Stimulated activated CD4-positive, alpha-beta T cell treated with anti-CD3 and anti-CD28 coated beads, Interleukin-15, amount 100 ng/mL, for 24 hours (primary cell): ENCODE measurements at regions not wholly inside any gene's neighbourhood (a gene's known extent, or its start where the extent isn't known, plus 50 kb on each side); places are given as distances from the start of the nearest gene placed in this dataset.
"Not testable (repeated sequence)": the region's sequence is repeated elsewhere in the genome, so short reads cannot be mapped to it uniquely, and the experiment has no call there.

Experiments used
- DNase-seq: peaks from one replicate; pipeline ENCODE4 v3.0.0-alpha.2; 2020

GRCh38 chr20:43836790-43837189 is 77.9 kb upstream of the TOX2 start:
- no peak for DNase-seq

DNA sequence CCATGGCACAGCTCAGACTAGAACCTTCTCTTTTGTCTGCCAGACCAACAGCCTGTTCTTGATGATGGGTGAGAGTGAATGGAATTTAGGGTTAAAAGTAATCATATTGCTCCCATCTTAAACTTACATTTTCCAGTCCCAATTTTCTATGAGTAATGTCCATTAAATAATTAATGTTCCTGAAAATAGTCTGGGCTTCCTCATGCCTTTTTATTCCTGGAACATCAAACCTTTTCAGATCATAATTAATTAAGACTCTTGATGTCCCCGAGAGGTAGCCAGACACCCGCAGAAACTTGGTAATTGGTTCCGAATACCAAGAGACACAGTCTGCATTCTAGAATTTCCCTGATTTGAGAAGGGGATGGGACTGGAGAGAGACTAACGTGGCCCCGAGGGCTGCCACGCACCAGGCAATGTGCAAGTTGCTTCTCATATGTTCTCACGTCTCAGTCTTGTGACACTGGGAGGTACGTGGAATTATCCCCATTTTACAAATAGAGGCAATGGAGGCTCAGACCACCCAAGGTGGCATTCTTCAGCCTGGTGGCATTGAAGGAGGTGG is 78.6 kb upstream of the TOX2 start:
- DNase-seq = no peak

DNA sequence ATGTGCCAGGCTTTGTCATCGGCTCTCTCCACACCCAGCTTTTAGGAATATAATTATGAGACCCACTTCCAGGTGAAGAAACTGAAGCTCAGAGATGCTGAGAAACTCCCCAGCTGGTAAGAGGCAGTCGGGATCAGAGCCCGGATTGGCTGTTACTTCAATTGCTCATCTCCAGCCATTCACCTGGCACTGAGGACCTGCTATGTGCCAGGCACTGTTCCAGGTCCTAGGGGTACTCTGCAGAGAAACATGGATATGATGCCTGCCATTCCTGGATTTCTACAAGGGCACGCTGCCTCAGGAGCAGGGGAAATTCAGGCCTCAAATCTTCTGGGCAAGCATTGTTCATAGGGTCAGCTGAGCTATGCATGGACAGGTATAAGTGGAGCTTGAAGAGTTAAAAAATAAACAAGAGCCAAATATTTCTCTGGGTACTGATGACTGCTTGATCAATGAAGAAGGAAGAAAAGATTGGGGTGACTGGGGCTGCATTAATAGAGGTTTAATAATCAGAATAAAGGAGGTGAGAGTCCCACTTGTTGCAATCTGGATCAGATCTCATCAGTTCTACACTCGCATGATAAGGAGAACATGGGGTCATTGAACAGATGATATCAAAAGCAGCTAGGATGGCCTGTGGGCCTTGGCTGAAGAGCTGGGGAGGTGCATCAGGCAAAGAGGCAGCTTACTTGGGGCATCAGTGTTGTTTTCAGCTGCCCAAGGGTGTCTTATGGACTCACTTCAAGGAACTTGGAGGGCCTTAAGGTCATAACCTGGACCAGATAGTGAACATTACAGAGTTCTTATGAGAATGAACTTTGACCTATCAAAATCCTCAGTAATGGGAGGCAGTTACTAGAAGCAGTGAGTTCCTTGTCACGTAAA is 80.9 kb upstream of the TOX2 start:
- DNase-seq = no peak

DNA sequence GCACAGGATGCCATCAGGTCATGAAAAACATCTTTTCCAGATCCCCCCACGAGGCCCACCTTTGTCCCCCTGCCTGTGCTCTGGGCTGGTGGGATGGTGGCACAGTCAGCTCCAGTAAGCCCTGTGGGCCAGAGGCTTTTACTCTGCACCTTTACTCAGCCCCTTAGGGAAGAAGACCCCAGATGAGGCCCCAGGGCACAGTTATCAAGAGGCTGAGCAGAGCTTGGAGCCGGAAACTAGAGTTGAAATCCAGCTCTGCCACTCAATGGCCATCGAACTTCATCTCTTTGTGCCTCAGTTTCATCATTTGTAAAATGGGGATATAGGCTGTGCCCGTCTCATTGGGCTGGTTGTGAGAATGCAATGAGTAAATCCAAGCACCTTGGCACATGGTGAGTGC is 81.7 kb upstream of the TOX2 start:
- DNase-seq = no peak

- no peak for DNase-seq
Observed at GRCh38 chr20:43832096-43832816, 82.4 kb upstream of the TOX2 start.

DNA sequence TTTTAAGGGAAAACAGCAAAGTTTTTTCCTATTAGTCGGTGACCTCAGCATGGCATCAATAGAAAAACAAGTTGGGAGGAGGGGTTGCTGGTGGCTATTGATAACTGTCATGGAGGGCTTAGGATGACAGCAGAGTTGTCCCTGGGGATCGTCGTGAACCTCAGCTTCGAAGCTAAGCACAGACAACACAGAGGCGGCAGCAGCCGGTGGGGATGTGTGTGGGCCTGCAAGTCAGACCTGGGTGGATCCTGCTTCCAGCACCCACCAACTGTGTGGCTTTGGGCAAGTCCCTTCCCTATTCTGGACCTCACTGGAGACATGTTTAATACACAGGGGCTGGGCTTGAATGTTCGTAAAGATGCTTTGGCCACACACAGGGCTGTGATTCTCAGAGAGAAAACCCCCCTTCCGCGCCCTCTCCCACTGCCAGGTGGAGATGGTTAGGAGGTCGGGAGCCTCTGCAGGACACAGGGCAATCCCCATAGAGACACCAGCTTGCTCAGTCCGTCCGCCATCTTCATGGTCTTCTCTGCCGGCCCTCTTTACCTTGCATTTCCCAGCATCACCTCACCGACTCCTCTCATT is 83.1 kb upstream of the TOX2 start:
- DNase-seq = no peak

- DNase-seq = no peak
Observed at GRCh38 chr20:43830883-43831282, 83.8 kb upstream of the TOX2 start.

DNA sequence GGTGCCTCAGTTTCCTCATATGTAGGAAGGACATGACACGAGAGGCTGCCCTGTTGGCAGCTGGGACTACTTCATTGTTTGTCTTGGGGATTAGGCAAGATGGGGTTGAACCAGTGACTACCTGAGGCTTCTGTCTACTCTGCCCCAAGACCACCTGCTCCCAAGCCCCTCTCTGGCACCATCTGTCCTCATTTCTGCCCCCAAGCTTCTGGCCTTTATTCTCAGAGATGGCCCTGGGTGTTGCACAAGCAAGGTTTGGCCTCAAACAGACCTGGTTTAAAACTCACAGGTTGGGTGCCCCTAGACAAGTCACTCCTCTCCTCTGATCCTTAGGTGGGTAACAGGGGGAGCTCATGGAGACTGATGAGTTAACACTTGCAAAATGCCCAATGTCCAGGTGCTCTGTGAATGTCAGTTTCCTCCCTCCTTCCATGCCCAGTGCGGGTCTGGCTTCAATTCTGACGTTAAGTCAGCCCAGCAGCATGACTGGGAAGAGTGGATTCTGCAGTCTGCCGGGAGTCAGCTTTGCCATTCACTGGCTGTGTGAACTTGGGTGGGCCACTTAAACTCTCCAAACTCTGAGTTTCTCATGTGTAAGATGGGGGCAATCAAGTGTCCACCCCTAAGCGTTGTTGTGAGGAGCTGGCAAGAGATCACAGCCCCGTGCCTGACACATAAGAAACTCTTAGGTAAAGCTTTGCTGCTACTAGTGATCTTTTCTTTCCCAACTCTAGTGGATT is 84.5 kb upstream of the TOX2 start:
- DNase-seq = no peak

DNA sequence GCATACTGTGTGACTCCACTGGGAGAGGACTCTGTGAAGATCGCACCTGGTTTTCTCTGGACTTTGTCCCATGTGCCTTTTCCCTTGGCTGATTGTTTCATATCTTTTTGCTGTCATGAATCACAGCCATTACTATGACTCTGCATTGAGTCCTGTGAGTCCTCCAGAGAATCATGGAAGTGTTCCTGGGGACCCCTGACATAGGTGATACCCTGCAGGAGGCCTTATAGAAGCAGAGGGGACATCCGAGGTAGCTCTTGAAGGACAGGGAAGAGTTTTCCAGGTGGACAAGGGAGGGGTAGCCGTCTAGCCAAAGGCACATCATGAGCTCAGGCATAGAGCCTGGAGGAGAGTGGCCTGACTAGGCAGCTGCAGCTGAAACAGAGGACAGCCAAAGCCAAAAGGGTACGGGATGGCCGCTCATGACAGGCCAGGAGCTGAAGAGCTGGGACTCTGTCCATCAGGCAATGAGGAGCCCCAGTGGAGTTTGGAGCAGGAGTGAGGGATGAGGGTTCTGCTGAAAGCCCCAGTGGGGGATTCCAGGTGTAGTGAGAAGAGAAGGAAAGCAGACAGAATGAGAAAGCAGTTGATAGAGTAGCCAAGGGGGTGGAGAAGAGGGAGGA is 86.6 kb upstream of the TOX2 start:
- DNase-seq = no peak

DNA sequence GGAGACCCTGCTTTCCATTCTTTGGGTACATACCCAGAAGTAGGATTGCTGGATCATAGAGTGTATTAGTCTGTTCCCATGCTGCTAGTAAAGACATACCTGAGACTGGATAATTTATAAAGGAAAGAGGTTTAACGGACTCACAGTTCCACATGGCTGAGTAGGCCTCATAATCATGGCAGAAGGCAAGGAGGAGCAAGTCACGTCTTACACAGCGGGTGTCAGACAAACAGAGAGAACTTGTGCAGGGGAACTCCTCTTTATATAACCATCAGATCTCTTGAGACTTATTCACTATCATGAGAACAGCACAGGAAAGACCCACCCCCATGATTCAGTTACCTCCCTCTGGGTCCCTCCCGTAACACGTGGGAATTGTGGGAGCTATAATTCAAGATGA is 87.7 kb upstream of the TOX2 start:
- DNase-seq = not testable (repeated sequence)

GRCh38 chr20:43825581-43825980 is 89.1 kb upstream of the TOX2 start:
- no peak for DNase-seq

GRCh38 chr20:43825051-43825402 is 89.6 kb upstream of the TOX2 start:
- no peak for DNase-seq

GRCh38 chr20:43824309-43825050 is 90.2 kb upstream of the TOX2 start:
- DNase-seq = no peak

- DNase-seq = peak; percentile 47
Observed at GRCh38 chr20:43821795-43822194, 92.9 kb upstream of the TOX2 start.

- DNase-seq = no peak
Observed at GRCh38 chr20:43820731-43821330, 93.8 kb upstream of the TOX2 start.

GRCh38 chr20:43812216-43812615 is 85.4 kb upstream of the GTSF1L start:
- no peak for DNase-seq

GRCh38 chr20:43809206-43809819 is 82.5 kb upstream of the GTSF1L start:
- no peak for DNase-seq

DNA sequence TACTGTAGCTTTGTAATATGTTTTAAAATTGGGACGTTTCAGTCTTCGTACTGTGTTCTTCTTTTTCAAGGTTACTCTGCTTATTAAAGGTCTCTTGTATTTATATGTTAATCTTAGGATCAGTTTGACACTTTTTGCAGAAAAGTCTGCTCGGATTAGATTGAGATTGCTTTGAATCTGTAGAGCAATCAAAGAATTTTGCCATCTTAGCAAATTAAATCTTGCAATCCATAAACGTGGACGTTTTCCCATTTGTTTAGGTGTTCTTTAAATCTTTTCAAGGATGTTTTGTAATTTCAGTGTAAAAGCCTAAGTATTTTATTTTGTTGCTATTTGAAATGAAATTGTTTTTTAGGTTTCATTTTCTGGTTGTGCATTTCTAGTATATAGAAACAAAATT is 78.0 kb upstream of the GTSF1L start:
- no peak for DNase-seq

- no peak for DNase-seq
Observed at GRCh38 chr20:43803276-43803675, 76.5 kb upstream of the GTSF1L start.

DNA sequence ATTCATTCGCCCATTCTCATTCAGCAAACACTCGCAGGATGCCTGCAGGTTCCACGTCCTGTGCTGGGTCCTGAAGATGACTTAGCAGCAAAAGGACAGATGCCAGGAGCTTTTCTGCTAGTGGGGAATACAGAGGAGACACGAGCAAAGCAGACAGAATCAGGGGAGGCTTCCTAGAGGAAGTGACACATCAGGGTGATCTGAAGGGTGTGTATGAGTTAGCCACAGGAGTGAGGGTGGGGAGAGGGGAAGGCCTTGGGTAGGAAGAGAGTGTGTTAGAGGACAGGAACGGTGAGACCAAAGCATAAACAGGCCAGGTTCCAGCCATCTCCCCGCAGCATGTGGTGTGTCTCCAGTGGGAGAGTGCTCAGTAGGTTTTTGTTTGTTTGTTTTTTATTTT is 73.4 kb upstream of the GTSF1L start:
- no peak for DNase-seq

DNA sequence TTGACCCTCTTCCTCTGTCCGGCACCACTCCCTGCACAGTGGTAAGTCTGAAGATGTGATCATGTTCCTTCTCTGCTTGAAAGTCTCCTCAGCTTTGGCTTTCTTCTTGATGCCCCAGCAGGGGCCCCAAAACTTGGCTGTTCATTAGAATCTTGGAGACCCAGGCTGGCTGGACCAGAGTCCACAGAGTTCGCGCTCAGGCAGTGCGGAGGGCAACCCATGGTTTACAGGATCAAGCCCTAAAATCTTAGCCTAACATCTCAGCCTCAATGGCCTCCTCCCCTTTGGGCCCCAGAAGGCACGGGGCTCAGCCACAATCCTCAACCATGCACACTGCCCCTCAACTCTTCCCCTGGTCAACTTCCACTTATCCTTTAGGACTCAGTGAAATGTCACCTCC is 72.9 kb upstream of the GTSF1L start:
- DNase-seq = no peak
